ENCODE measurements at regions not wholly inside any gene's neighbourhood (a gene's known extent, or its start where the extent isn't known, plus 50 kb on each side); places are given as distances from the start of the nearest gene placed in this dataset.

DNA sequence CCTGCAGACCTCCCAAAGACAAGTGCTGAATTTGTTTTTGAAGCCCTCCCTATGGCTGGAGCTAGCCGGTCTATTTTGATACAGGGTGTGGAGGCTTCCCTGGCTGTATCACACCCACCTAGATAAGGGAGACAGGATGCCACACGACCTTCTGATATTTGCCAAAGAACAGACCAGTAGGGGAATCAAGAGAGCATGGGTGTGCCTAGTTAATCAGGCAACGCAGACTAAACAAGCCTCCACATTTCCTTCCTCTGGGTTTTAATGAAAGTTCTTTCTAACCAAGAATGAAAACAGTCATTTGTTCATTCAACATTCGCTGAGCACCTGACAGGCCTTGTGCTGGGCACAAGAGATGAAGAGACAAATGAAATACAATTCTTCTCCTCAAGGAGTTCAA lies 446.8 kb downstream of the PLPP3 start:
- Histone ChIP-seq H2AFZ (ENCODE audit: low read length) (no peak overlapping the region), H3K36me3 (replicated peaks in 1 of 2; ENCODE audit: control insufficient read depth in 1 of 2, insufficient read depth in 2 of 2, low read length in 2 of 2) (no peaks in the 10 kb centered on the region), H3K4me1 (ENCODE audit: insufficient read depth, low read length) (no peaks in the 10 kb centered on the region), H3K9ac (ENCODE audit: insufficient read depth, low read depth, low read length) (no peak overlapping the region), H4K20me1 (ENCODE audit: insufficient read depth, low read length) (no peaks in the 10 kb centered on the region), H3K27me3 (ENCODE audit: control insufficient read depth in 1 of 2, insufficient read depth in 2 of 2, low read length in 2 of 2) (peaks cover 0 to 4% of the 10 kb centered on the region in 2 experiments; a peak in 1 of 5 replicates), H3K4me2 (ENCODE audit: low read depth, low read length) (no peak overlapping the region), H3K9me3 (ENCODE audit: low read length) (no peaks in the 10 kb centered on the region), H3K27ac (ENCODE audit: extremely low read length, insufficient read depth, low read length) (no peak overlapping the region), H3K4me3 (replicated peaks in 1 of 3; ENCODE audit: insufficient read depth in 1 of 3, low read depth in 2 of 3, low read length in 3 of 3) (no peak overlapping the region), H3K79me2 (ENCODE audit: insufficient read depth, low read length) (no peaks in the 10 kb centered on the region)
- ChIA-PET CTCF (ENCODE audit: low intra/inter-chr PET ratio, low total read pairs) (no interaction called here), POLR2A (no interaction called here)
- DNase-seq (ENCODE audit: low spot score): no peak
- 9% methylated on average over 4 of the region's 4 CpGs for WGBS (ENCODE audit: low lambda C conversion rate)
- FAIRE-seq: no peak
- TF ChIP-seq HDAC2 (CRISPR knock-in tag; IDR thresholded peaks at IDR 0.05) (no peak), TARDBP (CRISPR knock-in tag; IDR thresholded peaks at IDR 0.05) (no peak), ZNF572 (CRISPR knock-in tag; IDR thresholded peaks at IDR 0.05) (no peak), NFE2L2 (IDR thresholded peaks at IDR 0.05; ENCODE audit: low read length) (no peak), FOXK1 (CRISPR knock-in tag; IDR thresholded peaks at IDR 0.05; ENCODE audit: borderline replicate concordance, low read depth) (no peak), FOXO1 (CRISPR knock-in tag; IDR thresholded peaks at IDR 0.05) (no peak), BCL6 (CRISPR knock-in tag; IDR thresholded peaks at IDR 0.05) (no peak), ZIK1 (CRISPR knock-in tag; IDR thresholded peaks at IDR 0.05; ENCODE audit: borderline replicate concordance, low read depth) (no peak)
- TF ChIP-seq, protein P1, sequence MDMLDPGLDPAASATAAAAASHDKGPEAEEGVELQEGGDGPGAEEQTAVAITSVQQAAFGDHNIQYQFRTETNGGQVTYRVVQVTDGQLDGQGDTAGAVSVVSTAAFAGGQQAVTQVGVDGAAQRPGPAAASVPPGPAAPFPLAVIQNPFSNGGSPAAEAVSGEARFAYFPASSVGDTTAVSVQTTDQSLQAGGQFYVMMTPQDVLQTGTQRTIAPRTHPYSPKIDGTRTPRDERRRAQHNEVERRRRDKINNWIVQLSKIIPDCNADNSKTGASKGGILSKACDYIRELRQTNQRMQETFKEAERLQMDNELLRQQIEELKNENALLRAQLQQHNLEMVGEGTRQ (IDR thresholded peaks at IDR 0.05; ENCODE audit: low read depth, low read length): no peak
- TF ChIP-seq, protein P1 (CRISPR knock-in tag; IDR thresholded peaks at IDR 0.05; ENCODE audit: borderline replicate concordance): no peak
- TF ChIP-seq, protein P2, sequence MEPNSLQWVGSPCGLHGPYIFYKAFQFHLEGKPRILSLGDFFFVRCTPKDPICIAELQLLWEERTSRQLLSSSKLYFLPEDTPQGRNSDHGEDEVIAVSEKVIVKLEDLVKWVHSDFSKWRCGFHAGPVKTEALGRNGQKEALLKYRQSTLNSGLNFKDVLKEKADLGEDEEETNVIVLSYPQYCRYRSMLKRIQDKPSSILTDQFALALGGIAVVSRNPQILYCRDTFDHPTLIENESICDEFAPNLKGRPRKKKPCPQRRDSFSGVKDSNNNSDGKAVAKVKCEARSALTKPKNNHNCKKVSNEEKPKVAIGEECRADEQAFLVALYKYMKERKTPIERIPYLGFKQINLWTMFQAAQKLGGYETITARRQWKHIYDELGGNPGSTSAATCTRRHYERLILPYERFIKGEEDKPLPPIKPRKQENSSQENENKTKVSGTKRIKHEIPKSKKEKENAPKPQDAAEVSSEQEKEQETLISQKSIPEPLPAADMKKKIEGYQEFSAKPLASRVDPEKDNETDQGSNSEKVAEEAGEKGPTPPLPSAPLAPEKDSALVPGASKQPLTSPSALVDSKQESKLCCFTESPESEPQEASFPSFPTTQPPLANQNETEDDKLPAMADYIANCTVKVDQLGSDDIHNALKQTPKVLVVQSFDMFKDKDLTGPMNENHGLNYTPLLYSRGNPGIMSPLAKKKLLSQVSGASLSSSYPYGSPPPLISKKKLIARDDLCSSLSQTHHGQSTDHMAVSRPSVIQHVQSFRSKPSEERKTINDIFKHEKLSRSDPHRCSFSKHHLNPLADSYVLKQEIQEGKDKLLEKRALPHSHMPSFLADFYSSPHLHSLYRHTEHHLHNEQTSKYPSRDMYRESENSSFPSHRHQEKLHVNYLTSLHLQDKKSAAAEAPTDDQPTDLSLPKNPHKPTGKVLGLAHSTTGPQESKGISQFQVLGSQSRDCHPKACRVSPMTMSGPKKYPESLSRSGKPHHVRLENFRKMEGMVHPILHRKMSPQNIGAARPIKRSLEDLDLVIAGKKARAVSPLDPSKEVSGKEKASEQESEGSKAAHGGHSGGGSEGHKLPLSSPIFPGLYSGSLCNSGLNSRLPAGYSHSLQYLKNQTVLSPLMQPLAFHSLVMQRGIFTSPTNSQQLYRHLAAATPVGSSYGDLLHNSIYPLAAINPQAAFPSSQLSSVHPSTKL (CRISPR knock-in tag; IDR thresholded peaks at IDR 0.05): no peak
- TF ChIP-seq, protein P3, sequence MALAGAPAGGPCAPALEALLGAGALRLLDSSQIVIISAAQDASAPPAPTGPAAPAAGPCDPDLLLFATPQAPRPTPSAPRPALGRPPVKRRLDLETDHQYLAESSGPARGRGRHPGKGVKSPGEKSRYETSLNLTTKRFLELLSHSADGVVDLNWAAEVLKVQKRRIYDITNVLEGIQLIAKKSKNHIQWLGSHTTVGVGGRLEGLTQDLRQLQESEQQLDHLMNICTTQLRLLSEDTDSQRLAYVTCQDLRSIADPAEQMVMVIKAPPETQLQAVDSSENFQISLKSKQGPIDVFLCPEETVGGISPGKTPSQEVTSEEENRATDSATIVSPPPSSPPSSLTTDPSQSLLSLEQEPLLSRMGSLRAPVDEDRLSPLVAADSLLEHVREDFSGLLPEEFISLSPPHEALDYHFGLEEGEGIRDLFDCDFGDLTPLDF (CRISPR knock-in tag; IDR thresholded peaks at IDR 0.05): no peak
- TF ChIP-seq, protein P4, sequence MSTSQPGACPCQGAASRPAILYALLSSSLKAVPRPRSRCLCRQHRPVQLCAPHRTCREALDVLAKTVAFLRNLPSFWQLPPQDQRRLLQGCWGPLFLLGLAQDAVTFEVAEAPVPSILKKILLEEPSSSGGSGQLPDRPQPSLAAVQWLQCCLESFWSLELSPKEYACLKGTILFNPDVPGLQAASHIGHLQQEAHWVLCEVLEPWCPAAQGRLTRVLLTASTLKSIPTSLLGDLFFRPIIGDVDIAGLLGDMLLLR (CRISPR knock-in tag; IDR thresholded peaks at IDR 0.05): no peak
- TF ChIP-seq, protein P5, sequence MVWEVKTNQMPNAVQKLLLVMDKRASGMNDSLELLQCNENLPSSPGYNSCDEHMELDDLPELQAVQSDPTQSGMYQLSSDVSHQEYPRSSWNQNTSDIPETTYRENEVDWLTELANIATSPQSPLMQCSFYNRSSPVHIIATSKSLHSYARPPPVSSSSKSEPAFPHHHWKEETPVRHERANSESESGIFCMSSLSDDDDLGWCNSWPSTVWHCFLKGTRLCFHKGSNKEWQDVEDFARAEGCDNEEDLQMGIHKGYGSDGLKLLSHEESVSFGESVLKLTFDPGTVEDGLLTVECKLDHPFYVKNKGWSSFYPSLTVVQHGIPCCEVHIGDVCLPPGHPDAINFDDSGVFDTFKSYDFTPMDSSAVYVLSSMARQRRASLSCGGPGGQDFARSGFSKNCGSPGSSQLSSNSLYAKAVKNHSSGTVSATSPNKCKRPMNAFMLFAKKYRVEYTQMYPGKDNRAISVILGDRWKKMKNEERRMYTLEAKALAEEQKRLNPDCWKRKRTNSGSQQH (CRISPR knock-in tag; IDR thresholded peaks at IDR 0.05; ENCODE audit: low read depth): no peak
- no peak for ATAC-seq
- BruUV-seq (replicated peaks): no TSS peak
- in situ Hi-C loops (cut with HindIII; ENCODE audit: extremely low pct_ligation_motif_present, low pct_unique_long_range_greater_than_20kb): no loop called here
- intact Hi-C loops (cut with micrococcal nuclease; ENCODE audit: unreplicated experiment): no loop called here
